ENCODE measurements at regions not wholly inside any gene's neighbourhood (a gene's known extent, or its start where the extent isn't known, plus 50 kb on each side); places are given as distances from the start of the nearest gene placed in this dataset.

DNA sequence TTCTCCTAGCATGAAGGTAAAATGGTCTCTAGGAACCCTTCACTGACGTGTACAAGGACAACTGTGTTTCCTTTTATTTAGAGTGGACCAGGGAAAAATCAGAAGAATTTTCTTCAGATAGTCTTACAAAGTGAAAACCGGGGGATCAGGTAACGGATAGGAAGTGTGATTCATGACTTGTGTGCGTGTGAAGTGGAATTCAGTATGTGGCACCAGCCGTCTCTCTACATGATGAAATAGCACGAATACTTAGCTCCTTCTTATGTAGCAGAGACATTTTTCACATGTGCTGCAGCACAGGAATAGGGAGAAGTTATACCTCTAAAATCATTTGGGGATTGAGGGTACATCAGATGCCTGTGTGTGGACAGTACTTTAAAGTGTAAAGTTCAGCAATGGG is 159.2 kb downstream of the MEX3B start:
- no peak overlapping the region for H3K27ac ChIP-seq
- DNase-seq (no peak), FAIRE-seq (no peak), ATAC-seq (no peak)
- H3K27me3 ChIP-seq, result no peaks in the 10 kb centered on the region
- WGBS, 2 donors, result 71 to 72% methylated on average over 6 of the region's 6 CpGs
- no peaks in the 10 kb centered on the region for H3K4me1 ChIP-seq
- intact Hi-C loops (cut with DNase I), result no loop called here
- TF ChIP-seq, protein P1, sequence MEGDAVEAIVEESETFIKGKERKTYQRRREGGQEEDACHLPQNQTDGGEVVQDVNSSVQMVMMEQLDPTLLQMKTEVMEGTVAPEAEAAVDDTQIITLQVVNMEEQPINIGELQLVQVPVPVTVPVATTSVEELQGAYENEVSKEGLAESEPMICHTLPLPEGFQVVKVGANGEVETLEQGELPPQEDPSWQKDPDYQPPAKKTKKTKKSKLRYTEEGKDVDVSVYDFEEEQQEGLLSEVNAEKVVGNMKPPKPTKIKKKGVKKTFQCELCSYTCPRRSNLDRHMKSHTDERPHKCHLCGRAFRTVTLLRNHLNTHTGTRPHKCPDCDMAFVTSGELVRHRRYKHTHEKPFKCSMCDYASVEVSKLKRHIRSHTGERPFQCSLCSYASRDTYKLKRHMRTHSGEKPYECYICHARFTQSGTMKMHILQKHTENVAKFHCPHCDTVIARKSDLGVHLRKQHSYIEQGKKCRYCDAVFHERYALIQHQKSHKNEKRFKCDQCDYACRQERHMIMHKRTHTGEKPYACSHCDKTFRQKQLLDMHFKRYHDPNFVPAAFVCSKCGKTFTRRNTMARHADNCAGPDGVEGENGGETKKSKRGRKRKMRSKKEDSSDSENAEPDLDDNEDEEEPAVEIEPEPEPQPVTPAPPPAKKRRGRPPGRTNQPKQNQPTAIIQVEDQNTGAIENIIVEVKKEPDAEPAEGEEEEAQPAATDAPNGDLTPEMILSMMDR (IDR thresholded peaks at IDR 0.05), result no peak
- no peak overlapping the region for H3K4me3 ChIP-seq
- no peaks in the 10 kb centered on the region for H3K9me3 ChIP-seq
- H3K36me3 ChIP-seq, result no peaks in the 10 kb centered on the region

DNA sequence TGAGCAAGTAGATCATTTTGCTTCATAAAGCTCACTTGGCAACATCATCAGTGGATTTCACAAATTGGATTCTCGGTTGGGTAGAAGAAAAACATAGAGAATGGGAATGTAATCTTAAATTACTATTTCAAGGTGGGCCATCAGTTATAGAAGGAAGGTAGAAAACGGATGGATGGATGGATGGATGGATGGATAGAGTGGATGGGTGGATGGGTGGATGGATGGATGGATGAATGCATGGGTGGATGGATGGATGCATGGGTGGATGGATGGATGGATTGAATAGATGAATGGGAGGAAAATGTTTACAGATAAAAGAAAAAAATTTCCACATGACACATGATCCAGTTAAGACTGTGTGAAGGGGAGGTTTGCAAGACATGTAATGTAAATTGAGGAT is 159.7 kb downstream of the MEX3B start:
- Histone ChIP-seq H3K4me3 (no peak overlapping the region), H3K36me3 (no peaks in the 10 kb centered on the region), H3K27ac (no peak overlapping the region), H3K9me3 (no peaks in the 10 kb centered on the region), H3K27me3 (no peaks in the 10 kb centered on the region), H3K4me1 (no peaks in the 10 kb centered on the region)
- FAIRE-seq, result no peak
- TF ChIP-seq, protein P1 (IDR thresholded peaks at IDR 0.05), result no peak
- ATAC-seq, result no peak
- 63 to 68% methylated on average over 2 of the region's 2 CpGs for WGBS, 2 donors
- no peak for DNase-seq
- intact Hi-C loops (cut with DNase I), result no loop called here

DNA sequence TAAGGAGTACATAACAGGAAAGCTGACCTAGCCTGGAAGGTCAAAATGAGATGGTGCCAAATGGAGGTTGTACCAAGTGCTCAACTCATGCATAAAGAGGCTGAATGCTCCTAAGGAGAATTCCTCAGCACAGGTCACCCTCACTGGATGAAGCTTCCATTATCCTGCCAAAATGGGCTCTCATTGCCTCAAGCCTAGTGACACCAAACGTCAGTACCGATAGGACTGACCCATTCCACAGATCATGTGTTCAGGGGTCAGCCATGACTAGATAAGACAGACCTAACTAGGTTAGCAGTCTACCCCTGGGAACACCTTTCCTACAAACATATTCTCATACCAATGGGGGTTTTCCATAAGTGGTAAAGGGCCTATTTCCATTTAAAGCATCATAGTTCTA is 160.7 kb downstream of the MEX3B start:
- ATAC-seq (no peak), DNase-seq (no peak), FAIRE-seq (no peak)
- Histone ChIP-seq H3K4me3 (no peak overlapping the region), H3K27me3 (no peaks in the 10 kb centered on the region), H3K27ac (no peak overlapping the region), H3K36me3 (no peaks in the 10 kb centered on the region), H3K9me3 (no peaks in the 10 kb centered on the region), H3K4me1 (no peaks in the 10 kb centered on the region)
- TF ChIP-seq, protein P1 (IDR thresholded peaks at IDR 0.05), result no peak
- WGBS, 2 donors, result 77 to 85% methylated on average over 2 of the region's 2 CpGs
- intact Hi-C loops (cut with DNase I), result no loop called here

DNA sequence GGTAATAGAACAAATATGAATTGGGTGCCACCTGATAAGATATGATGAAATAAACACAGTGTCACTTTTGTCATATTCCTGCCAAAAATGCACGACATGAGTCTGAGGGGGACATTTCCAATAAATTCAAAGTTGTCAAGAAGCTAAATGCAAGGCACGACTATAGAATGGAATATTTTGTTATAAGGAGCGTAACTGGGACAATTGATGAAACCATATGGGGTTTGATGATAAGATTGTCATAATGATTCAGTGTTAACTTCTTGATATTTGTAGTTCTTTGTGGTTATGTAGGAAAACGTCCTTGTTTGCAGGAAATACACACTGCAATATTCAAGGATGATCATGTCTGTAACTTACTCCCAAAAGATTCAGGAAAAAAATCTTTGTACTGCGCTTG is 163.3 kb downstream of the MEX3B start:
- no peaks in the 10 kb centered on the region for H3K4me1 ChIP-seq
- intact Hi-C loops (cut with DNase I), result no loop called here
- ATAC-seq, result no peak
- H3K9me3 ChIP-seq, result no peaks in the 10 kb centered on the region
- no peaks in the 10 kb centered on the region for H3K27me3 ChIP-seq
- 47 to 51% methylated on average over 5 of the region's 5 CpGs for WGBS, 2 donors
- no peak for FAIRE-seq
- TF ChIP-seq, protein P1 (IDR thresholded peaks at IDR 0.05), result no peak
- DNase-seq, result no peak
- H3K27ac ChIP-seq, result no peak overlapping the region
- H3K36me3 ChIP-seq, result no peaks in the 10 kb centered on the region
- no peak overlapping the region for H3K4me3 ChIP-seq

DNA sequence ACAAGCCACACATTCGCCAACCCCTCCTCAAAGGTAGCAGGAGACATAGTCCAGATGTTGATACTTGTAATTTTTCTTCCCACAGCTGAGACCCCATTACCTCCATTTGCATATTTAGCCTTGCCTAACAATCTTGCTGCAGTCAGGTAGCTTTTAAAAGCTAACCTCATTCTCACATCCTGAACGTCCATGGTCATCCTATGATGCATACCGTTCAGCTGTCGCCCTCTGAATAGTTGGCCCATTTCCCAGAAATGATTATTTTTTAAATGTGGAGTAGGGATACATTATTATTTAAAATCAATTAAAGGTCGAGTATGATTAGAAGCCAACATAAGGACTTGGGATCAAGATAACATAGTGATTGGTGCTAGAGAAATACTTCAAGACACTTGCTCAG is 165.0 kb downstream of the MEX3B start:
- no peak for ATAC-seq
- no peak for FAIRE-seq
- Histone ChIP-seq H3K27me3 (no peaks in the 10 kb centered on the region), H3K27ac (no peak overlapping the region), H3K36me3 (no peaks in the 10 kb centered on the region), H3K9me3 (no peaks in the 10 kb centered on the region), H3K4me3 (no peak overlapping the region), H3K4me1 (no peaks in the 10 kb centered on the region)
- intact Hi-C loops (cut with DNase I), result no loop called here
- WGBS, 2 donors, result 50 to 55% methylated on average over 5 of the region's 5 CpGs
- no peak for DNase-seq
- TF ChIP-seq, protein P1 (IDR thresholded peaks at IDR 0.05), result no peak
